ENCODE measurements at regions not wholly inside any gene's neighbourhood (a gene's known extent, or its start where the extent isn't known, plus 50 kb on each side); places are given as distances from the start of the nearest gene placed in this dataset.
A peak's percentile ranks its signal among the peaks of the same experiment; 100 is the strongest.

DNA sequence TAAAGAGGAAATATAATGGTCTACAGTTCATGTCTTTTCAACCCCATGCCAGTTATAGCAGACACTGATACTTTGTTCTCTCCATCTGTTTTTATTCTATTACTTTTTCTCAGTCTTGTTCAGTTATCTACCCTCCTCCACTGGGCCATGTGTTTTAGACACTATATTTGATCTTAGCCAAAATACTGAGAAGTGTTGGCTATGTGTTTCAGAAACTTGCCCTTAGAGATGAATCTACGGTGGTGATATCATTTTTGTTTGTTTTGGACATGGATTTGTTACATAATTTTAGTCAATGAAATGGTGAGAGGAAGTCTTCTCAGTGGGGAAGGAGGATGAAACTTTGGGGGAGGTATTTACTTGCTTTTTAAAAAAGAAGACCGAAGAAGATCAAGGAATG lies 211.5 kb upstream of the DDX53 start:
- no peaks in the 10 kb centered on the region for H3K4me1 ChIP-seq (ENCODE audit: control insufficient read depth in 5 of 5, insufficient read depth in 5 of 5, low read length in 5 of 5)
- H3K36me3 ChIP-seq (ENCODE audit: control insufficient read depth in 4 of 4, insufficient read depth in 4 of 4, low read length in 4 of 4), result no peaks in the 10 kb centered on the region
- no peak for DNase-seq
- no peak overlapping the region for H3K4me3 ChIP-seq
- no peaks in the 10 kb centered on the region for H3K27me3 ChIP-seq (ENCODE audit: control insufficient read depth in 3 of 3, insufficient read depth in 3 of 3, low read length in 2 of 3)
- no peak overlapping the region for H3K9ac ChIP-seq (ENCODE audit: insufficient read depth in 1 of 2, low read length in 2 of 2)
- TF ChIP-seq, protein P1, sequence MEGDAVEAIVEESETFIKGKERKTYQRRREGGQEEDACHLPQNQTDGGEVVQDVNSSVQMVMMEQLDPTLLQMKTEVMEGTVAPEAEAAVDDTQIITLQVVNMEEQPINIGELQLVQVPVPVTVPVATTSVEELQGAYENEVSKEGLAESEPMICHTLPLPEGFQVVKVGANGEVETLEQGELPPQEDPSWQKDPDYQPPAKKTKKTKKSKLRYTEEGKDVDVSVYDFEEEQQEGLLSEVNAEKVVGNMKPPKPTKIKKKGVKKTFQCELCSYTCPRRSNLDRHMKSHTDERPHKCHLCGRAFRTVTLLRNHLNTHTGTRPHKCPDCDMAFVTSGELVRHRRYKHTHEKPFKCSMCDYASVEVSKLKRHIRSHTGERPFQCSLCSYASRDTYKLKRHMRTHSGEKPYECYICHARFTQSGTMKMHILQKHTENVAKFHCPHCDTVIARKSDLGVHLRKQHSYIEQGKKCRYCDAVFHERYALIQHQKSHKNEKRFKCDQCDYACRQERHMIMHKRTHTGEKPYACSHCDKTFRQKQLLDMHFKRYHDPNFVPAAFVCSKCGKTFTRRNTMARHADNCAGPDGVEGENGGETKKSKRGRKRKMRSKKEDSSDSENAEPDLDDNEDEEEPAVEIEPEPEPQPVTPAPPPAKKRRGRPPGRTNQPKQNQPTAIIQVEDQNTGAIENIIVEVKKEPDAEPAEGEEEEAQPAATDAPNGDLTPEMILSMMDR (IDR thresholded peaks at IDR 0.05; ENCODE audit: control extremely low read depth, extremely low read depth), result no peak
- peaks cover 0 to 5% (median 0%) of the 10 kb centered on the region in 4 donors for H3K9me3 ChIP-seq (ENCODE audit: control insufficient read depth in 4 of 4, insufficient read depth in 3 of 4, low read length in 3 of 4)
- WGBS, 2 donors, result 75 to 94% methylated on average over 2 of the region's 2 CpGs
- H3K27ac ChIP-seq (ENCODE audit: low read depth in 1 of 2, low read length in 1 of 2), result no peak overlapping the region
- no peak for ATAC-seq (ENCODE audit: insufficient read depth, low FRiP score)

DNA sequence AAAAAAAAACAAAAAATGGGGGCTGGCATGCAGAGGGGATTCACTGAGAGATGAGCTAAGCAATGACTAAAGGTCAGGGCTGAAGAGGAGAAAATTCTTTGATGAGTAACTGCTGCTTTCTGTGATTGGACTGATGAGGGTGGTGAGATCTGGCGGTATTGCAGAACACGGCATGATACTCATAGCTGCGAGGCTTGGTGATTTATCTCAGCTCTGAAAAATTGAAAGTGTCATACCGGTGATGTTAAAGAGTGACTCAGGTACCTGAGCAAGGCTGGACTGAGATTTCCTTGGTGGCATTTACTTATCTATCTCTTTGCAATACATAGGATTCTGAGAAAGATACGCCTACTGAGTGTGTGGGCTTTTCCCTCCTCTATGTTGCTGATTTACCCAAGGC lies 204.1 kb upstream of the DDX53 start:
- Histone ChIP-seq H3K4me3 (no peak overlapping the region), H3K9ac (ENCODE audit: insufficient read depth in 1 of 2, low read length in 2 of 2) (no peak overlapping the region), H3K9me3 (ENCODE audit: control insufficient read depth in 4 of 4, insufficient read depth in 3 of 4, low read length in 3 of 4) (no peaks in the 10 kb centered on the region), H3K4me1 (ENCODE audit: control insufficient read depth in 5 of 5, insufficient read depth in 5 of 5, low read length in 5 of 5) (no peaks in the 10 kb centered on the region), H3K36me3 (ENCODE audit: control insufficient read depth in 4 of 4, insufficient read depth in 4 of 4, low read length in 4 of 4) (no peaks in the 10 kb centered on the region), H3K27me3 (ENCODE audit: control insufficient read depth in 3 of 3, insufficient read depth in 3 of 3, low read length in 2 of 3) (no peaks in the 10 kb centered on the region), H3K27ac (ENCODE audit: low read depth in 1 of 2, low read length in 1 of 2) (no peak overlapping the region)
- TF ChIP-seq, protein P1 (IDR thresholded peaks at IDR 0.05; ENCODE audit: control extremely low read depth, extremely low read depth), result no peak
- no peak for ATAC-seq (ENCODE audit: insufficient read depth, low FRiP score)
- DNase-seq, result no peak
- 70 to 76% methylated on average over 5 of the region's 5 CpGs for WGBS, 2 donors

DNA sequence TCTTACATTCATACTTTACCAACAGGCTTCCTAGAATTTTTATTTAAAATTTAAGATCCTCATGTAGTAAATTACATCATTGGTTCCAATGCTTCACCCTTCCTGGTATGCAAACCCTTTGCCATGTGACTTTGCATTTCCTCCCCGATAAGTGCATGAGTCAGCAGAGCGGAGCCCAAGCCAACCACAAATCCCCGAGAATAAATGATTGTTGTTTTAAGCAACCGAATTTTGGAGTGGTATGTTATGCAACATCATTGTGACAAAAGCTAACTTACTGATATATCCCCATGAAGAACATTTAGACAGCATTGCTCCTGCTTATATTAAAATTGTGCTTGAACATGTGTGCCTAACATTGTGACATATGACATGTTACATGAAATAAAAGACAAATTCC lies 199.4 kb upstream of the DDX53 start:
- 33 to 38% methylated on average over 4 of the region's 4 CpGs for WGBS, 2 donors
- no peak for ATAC-seq (ENCODE audit: insufficient read depth, low FRiP score)

DNA sequence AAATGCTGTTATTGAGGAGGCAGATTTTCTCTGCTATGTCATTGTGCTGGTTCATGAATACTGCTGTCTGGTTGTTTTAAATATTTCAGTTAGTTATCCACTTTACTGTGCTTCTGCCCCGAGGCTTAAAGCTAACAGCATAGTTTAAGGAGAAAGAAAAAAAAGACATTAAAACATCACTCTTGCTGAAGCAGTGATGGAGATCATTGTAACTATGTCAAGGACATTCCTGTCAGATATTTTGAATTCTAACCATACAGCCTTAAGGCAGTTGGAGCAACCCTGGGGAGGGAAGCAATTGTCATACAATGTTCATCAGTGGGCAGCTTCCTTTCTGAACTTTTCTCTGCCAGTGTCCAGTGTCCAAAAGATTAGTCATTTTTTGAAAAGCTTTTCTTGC lies 199.0 kb upstream of the DDX53 start:
- H3K9me3 ChIP-seq (ENCODE audit: control insufficient read depth in 4 of 4, insufficient read depth in 3 of 4, low read length in 3 of 4), result no peaks in the 10 kb centered on the region
- H3K36me3 ChIP-seq (ENCODE audit: control insufficient read depth in 4 of 4, insufficient read depth in 4 of 4, low read length in 4 of 4), result no peaks in the 10 kb centered on the region
- no peak overlapping the region for H3K9ac ChIP-seq (ENCODE audit: insufficient read depth in 1 of 2, low read length in 2 of 2)
- 54 to 64% methylated on average over 1 of the region's 1 CpG for WGBS, 2 donors
- no peak overlapping the region for H3K4me3 ChIP-seq
- TF ChIP-seq, protein P1 (IDR thresholded peaks at IDR 0.05; ENCODE audit: control extremely low read depth, extremely low read depth), result no peak
- H3K4me1 ChIP-seq (ENCODE audit: control insufficient read depth in 5 of 5, insufficient read depth in 5 of 5, low read length in 5 of 5), result no peaks in the 10 kb centered on the region
- H3K27ac ChIP-seq (ENCODE audit: low read depth in 1 of 2, low read length in 1 of 2), result no peak overlapping the region
- ATAC-seq (ENCODE audit: insufficient read depth, low FRiP score) (no peak), DNase-seq (no peak)
- peaks cover 0 to 2% (median 0%) of the 10 kb centered on the region in 3 donors for H3K27me3 ChIP-seq (ENCODE audit: control insufficient read depth in 3 of 3, insufficient read depth in 3 of 3, low read length in 2 of 3)

More for the DNA sequence above, 199.4 kb upstream of the DDX53 start:
- no peak overlapping the region for H3K27ac ChIP-seq (ENCODE audit: low read depth in 1 of 2, low read length in 1 of 2)
- no peak overlapping the region for H3K9ac ChIP-seq (ENCODE audit: insufficient read depth in 1 of 2, low read length in 2 of 2)
- H3K36me3 ChIP-seq (ENCODE audit: control insufficient read depth in 4 of 4, insufficient read depth in 4 of 4, low read length in 4 of 4), result no peaks in the 10 kb centered on the region
- H3K4me1 ChIP-seq (ENCODE audit: control insufficient read depth in 5 of 5, insufficient read depth in 5 of 5, low read length in 5 of 5), result no peaks in the 10 kb centered on the region
- TF ChIP-seq, protein P1 (IDR thresholded peaks at IDR 0.05; ENCODE audit: control extremely low read depth, extremely low read depth), result no peak
- H3K27me3 ChIP-seq (ENCODE audit: control insufficient read depth in 3 of 3, insufficient read depth in 3 of 3, low read length in 2 of 3), result peaks cover 0 to 2% (median 0%) of the 10 kb centered on the region in 3 donors
- H3K4me3 ChIP-seq, result no peak overlapping the region
- H3K9me3 ChIP-seq (ENCODE audit: control insufficient read depth in 4 of 4, insufficient read depth in 3 of 4, low read length in 3 of 4), result no peaks in the 10 kb centered on the region
- peak in 1 of 3 donors; percentile 1 for DNase-seq
